ENCODE measurements at regions not wholly inside any gene's neighbourhood (a gene's known extent, or its start where the extent isn't known, plus 50 kb on each side); places are given as distances from the start of the nearest gene placed in this dataset.

- TF ChIP-seq POLR2A (IDR thresholded peaks at IDR 0.05; ENCODE audit: low read depth, low read length) = no peak
- no peak for TF ChIP-seq POLR2AphosphoS5 (IDR thresholded peaks at IDR 0.05; ENCODE audit: low read depth, low read length)
- no peak for TF ChIP-seq TAF1 (IDR thresholded peaks at IDR 0.05; ENCODE audit: borderline replicate concordance, low read depth, low read length)
Observed at GRCh38 chr6:142700032-142700431, 244.9 kb downstream of the HIVEP2 start.
